Esophagus muscularis mucosa (tissue), 4 donors: ENCODE measurements at regions not wholly inside any gene's neighbourhood (a gene's known extent, or its start where the extent isn't known, plus 50 kb on each side); places are given as distances from the start of the nearest gene placed in this dataset.

Source experiments
- CTCF ChIP-seq, 3 experiments: fragments of 200-600 bp in 2 of 3; fragments of 450-650 bp in 1 of 3; sonication (generic) in 2 of 3; IDR thresholded peaks; one replicate each; pipeline ENCODE4 v1.5.1; 2017 to 2019; ENCODE audit warnings: antibody characterized with exemption in 3 of 3, mild to moderate bottlenecking in 2 of 3, moderate library complexity in 1 of 3
- EP300 ChIP-seq: sonication (generic); formaldehyde crosslinking; IDR thresholded peaks from one replicate; pipeline ENCODE4 v1.6.1; 2017; ENCODE audit warnings: antibody characterized with exemption
- POLR2A ChIP-seq: fragments of 450-650 bp; IDR thresholded peaks from one replicate; pipeline ENCODE4 v1.6.1; 2017; ENCODE audit warnings: antibody characterized with exemption, moderate library complexity, mild to moderate bottlenecking, low read depth
- POLR2AphosphoS5 ChIP-seq, 2 donors: sonication (generic); formaldehyde crosslinking; IDR thresholded peaks; one replicate each; pipeline ENCODE4 v1.6.1; 2017; ENCODE audit warnings: antibody characterized with exemption in 2 of 2

- TF ChIP-seq CTCF (IDR thresholded peaks at IDR 0.05) = no peak
- TF ChIP-seq POLR2A = no peak
- TF ChIP-seq POLR2AphosphoS5 (IDR thresholded peaks at IDR 0.05) = no peak
- TF ChIP-seq EP300 = no peak
Measured at GRCh38 chr1:200296091-200296661, 113.7 kb downstream of the ZNF281 start.
